H9 (cell line): ENCODE measurements at regions not wholly inside any gene's neighbourhood (a gene's known extent, or its start where the extent isn't known, plus 50 kb on each side); places are given as distances from the start of the nearest gene placed in this dataset.
A peak's percentile ranks its signal among the peaks of the same experiment; 100 is the strongest.

Source experiments
- DNase-seq: peaks from one replicate; pipeline ENCODE4 v3.0.0-alpha.2; 2017
- H2AFZ ChIP-seq: one replicate; pipeline ENCODE4 v1.6.1; 2013; ENCODE audit warnings: mild to moderate bottlenecking, low read length, control low read depth, moderate library complexity
- H2AK5ac ChIP-seq: 2 replicates; pipeline ENCODE4 v1.6.1; 2013; ENCODE audit warnings: low read length, control low read depth, mixed read lengths; ENCODE audit not compliant: insufficient read length
- H2BK120ac ChIP-seq: one replicate; pipeline ENCODE4 v1.6.1; 2013; ENCODE audit warnings: low read depth, mild to moderate bottlenecking, low read length, control low read depth, inconsistent platforms; ENCODE audit not compliant: poor library complexity, severe bottlenecking
- H2BK12ac ChIP-seq: 2 replicates; pipeline ENCODE4 v1.6.1; 2013; ENCODE audit warnings: low read length, control low read depth, mixed read lengths, low read depth; ENCODE audit not compliant: insufficient read length
- H2BK15ac ChIP-seq: 2 replicates; pipeline ENCODE4 v1.6.1; 2013; ENCODE audit warnings: low read depth, low read length, control low read depth
- H2BK20ac ChIP-seq: one replicate; pipeline ENCODE4 v1.6.1; 2013; ENCODE audit warnings: low read depth, mild to moderate bottlenecking, low read length, control low read depth, inconsistent platforms; ENCODE audit not compliant: poor library complexity, severe bottlenecking
- H2BK5ac ChIP-seq: 2 replicates; pipeline ENCODE4 v1.6.1; 2013; ENCODE audit warnings: low read length, control low read depth, mixed read lengths; ENCODE audit not compliant: insufficient read length
- H3K14ac ChIP-seq: 2 replicates; pipeline ENCODE4 v1.6.1; 2013; ENCODE audit warnings: low read length, control low read depth; ENCODE audit not compliant: insufficient read depth
- H3K18ac ChIP-seq: 2 replicates; pipeline ENCODE4 v1.6.1; 2013; ENCODE audit warnings: low read depth, mild to moderate bottlenecking, mixed read lengths, low read length, control low read depth; ENCODE audit not compliant: insufficient read length
- H3K23ac ChIP-seq: 2 replicates; pipeline ENCODE4 v1.6.1; 2013; ENCODE audit warnings: low read length, control low read depth, mixed read lengths, low read depth; ENCODE audit not compliant: insufficient read length
- H3K23me2 ChIP-seq: 2 replicates; pipeline ENCODE4 v1.6.1; 2013; ENCODE audit warnings: low read depth, mild to moderate bottlenecking, mixed read lengths, low read length, control low read depth; ENCODE audit not compliant: insufficient read length, poor library complexity, severe bottlenecking
- H3K27ac ChIP-seq: 2 replicates; pipeline ENCODE4 v1.5.1; 2013; ENCODE audit warnings: low read length, control low read depth, mixed read lengths, low read depth; ENCODE audit not compliant: insufficient read length
- H3K27me3 ChIP-seq: 2 replicates; pipeline ENCODE4 v1.6.1; 2013; ENCODE audit warnings: low read length, control low read depth, inconsistent platforms; ENCODE audit not compliant: insufficient read depth
- H3K4ac ChIP-seq: 2 replicates; pipeline ENCODE4 v1.6.1; 2013; ENCODE audit warnings: low read depth, mild to moderate bottlenecking, control low read depth, inconsistent platforms, low read length, moderate library complexity
- H3K4me1 ChIP-seq: 2 replicates; pipeline ENCODE4 v1.6.1; 2013; ENCODE audit warnings: low read length, control low read depth, inconsistent platforms; ENCODE audit not compliant: insufficient read depth
- H3K4me2 ChIP-seq: 2 replicates; pipeline ENCODE4 v1.6.1; 2013; ENCODE audit warnings: low read length, control low read depth, mixed read lengths; ENCODE audit not compliant: insufficient read length, insufficient read depth
- H3K56ac ChIP-seq: 2 replicates; pipeline ENCODE4 v1.6.1; 2013; ENCODE audit warnings: low read depth, mild to moderate bottlenecking, mixed read lengths, low read length, control low read depth; ENCODE audit not compliant: insufficient read length
- H3K79me1 ChIP-seq: 2 replicates; pipeline ENCODE4 v1.6.1; 2013; ENCODE audit warnings: low read depth, mild to moderate bottlenecking, moderate library complexity, low read length, control low read depth, inconsistent platforms; ENCODE audit not compliant: insufficient read depth, poor library complexity, severe bottlenecking
- H3K79me2 ChIP-seq: 2 replicates; pipeline ENCODE4 v1.6.1; 2013; ENCODE audit warnings: low read length, control low read depth, inconsistent platforms; ENCODE audit not compliant: insufficient read depth
- H3K9ac ChIP-seq: 2 replicates; pipeline ENCODE4 v1.6.1; 2013; ENCODE audit warnings: low read length, control low read depth, mixed read lengths; ENCODE audit not compliant: insufficient read length; ENCODE audit errors: extremely low read depth
- H3K9me3 ChIP-seq: one replicate; pipeline ENCODE4 v1.6.1; 2013; ENCODE audit warnings: low read depth, low read length, inconsistent platforms; ENCODE audit not compliant: control insufficient read depth
- H3T11ph ChIP-seq: one replicate; pipeline ENCODE4 v1.6.1; 2013; ENCODE audit warnings: mild to moderate bottlenecking, low read length, control low read depth, inconsistent platforms
- H4K20me1 ChIP-seq: one replicate; pipeline ENCODE4 v1.6.1; 2013; ENCODE audit not compliant: control insufficient read depth, insufficient read length, insufficient read depth
- H4K5ac ChIP-seq: 2 replicates; pipeline ENCODE4 v1.6.1; 2013; ENCODE audit warnings: low read depth, mild to moderate bottlenecking, mixed read lengths, low read length, control low read depth; ENCODE audit not compliant: insufficient read length
- H4K8ac ChIP-seq: replicated peaks from 2 replicates; pipeline ENCODE4 v1.6.1; 2013; ENCODE audit warnings: low read length, control low read depth, mixed read lengths, low read depth; ENCODE audit not compliant: insufficient read length
- H4K91ac ChIP-seq: 2 replicates; pipeline ENCODE4 v1.6.1; 2013; ENCODE audit warnings: low read depth, mild to moderate bottlenecking, moderate library complexity, mixed read lengths, low read length, control low read depth; ENCODE audit not compliant: insufficient read length
- H3K27ac Mint-ChIP-seq, 3 experiments: 2 replicates in 2 of 3; 3 replicates in 1 of 3; pipeline ENCODE4 v1.8.0; 2020 to 2021; ENCODE audit warnings: mixed read lengths in 3 of 3, mild to moderate bottlenecking in 1 of 3, moderate library complexity in 1 of 3
- H3K27me3 Mint-ChIP-seq: 2 replicates; pipeline ENCODE4 v1.8.0; 2021; ENCODE audit warnings: low read depth, mild to moderate bottlenecking, moderate library complexity, mixed read lengths
- H3K36me3 Mint-ChIP-seq, 3 experiments: 2 replicates in 2 of 3; 3 replicates in 1 of 3; pipeline ENCODE4 v1.8.0; 2020 to 2021; ENCODE audit warnings: low read depth in 3 of 3, mixed read lengths in 3 of 3; ENCODE audit not compliant: insufficient read depth in 1 of 3
- H3K4me1 Mint-ChIP-seq, 2 experiments: 2 replicates each; pipeline ENCODE4 v1.8.0; 2020; ENCODE audit warnings: mixed read lengths in 2 of 2
- H3K4me3 Mint-ChIP-seq, 2 experiments: 2 replicates in 1 of 2; 3 replicates in 1 of 2; pipeline ENCODE4 v1.8.0; 2020 to 2021; ENCODE audit warnings: mild to moderate bottlenecking in 2 of 2, mixed read lengths in 2 of 2, moderate library complexity in 1 of 2
- H3K9me3 Mint-ChIP-seq, 2 experiments: 2 replicates in 1 of 2; 3 replicates in 1 of 2; pipeline ENCODE4 v1.8.0; 2020; ENCODE audit warnings: mild to moderate bottlenecking in 2 of 2, mixed read lengths in 2 of 2, moderate library complexity in 1 of 2
- WGBS: extraction: QIAGEN DNeasy Blood & Tissue Kit; methylation state at CpG from one replicate; pipeline ENCODE4 v1.1.7; 2013; ENCODE audit warnings: missing lambda C conversion rate, low lambda C conversion rate, mixed read lengths; ENCODE audit not compliant: insufficient read length; ENCODE audit errors: extremely low coverage; 5-methylcytosine and 5-hydroxymethylcytosine counted together
- TF ChIP-seq, protein P1 (sequence below): fragments of 200-600 bp; sonication (generic); conservative IDR thresholded peaks from 3 replicates; pipeline ENCODE4 v1.8.0; 2021; ENCODE audit warnings: antibody characterized with exemption, mild to moderate bottlenecking

DNA sequence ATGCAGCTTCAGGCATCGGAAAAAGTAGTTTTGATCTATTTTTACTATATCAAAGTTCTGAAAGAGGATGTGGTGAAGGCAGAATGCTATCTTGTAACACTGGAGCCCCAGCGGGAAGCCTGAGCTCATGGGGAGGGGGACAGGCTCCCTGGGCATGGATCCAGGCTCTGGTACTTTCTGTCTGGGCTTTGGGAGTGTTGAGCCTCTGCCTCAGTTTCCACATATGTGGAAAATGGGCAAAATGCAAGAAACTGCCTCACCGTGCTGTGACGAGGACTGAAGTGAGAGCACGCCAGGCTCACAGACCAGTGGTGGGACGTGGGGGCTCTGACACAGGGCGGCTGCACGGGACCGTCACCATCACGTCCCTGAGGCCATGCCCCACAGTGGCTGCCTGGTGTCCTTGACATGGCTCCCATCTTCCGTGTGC, 182.9 kb upstream of the SHH start:
- H3K9me3 Mint-ChIP-seq, result peaks cover 2 to 10% of the 10 kb centered on the region in 2 experiments; a peak in 2 of 5 replicates
- no peak overlapping the region for H4K5ac ChIP-seq
- no peak overlapping the region for H3T11ph ChIP-seq
- H3K9me3 ChIP-seq, result no peaks in the 10 kb centered on the region
- no peak overlapping the region for H2AK5ac ChIP-seq
- H3K27ac ChIP-seq, result no peak overlapping the region
- H3K4ac ChIP-seq, result no peak overlapping the region
- no peaks in the 10 kb centered on the region for H3K4me1 Mint-ChIP-seq
- H2BK20ac ChIP-seq, result no peak overlapping the region
- H3K79me1 ChIP-seq, result no peaks in the 10 kb centered on the region
- H3K23me2 ChIP-seq, result no peaks in the 10 kb centered on the region
- H3K56ac ChIP-seq, result no peak overlapping the region
- H3K23ac ChIP-seq, result no peak overlapping the region
- H3K4me1 ChIP-seq, result no peaks in the 10 kb centered on the region
- H3K27ac Mint-ChIP-seq, result no peak overlapping the region
- no peak overlapping the region for H2BK120ac ChIP-seq
- H3K27me3 ChIP-seq, result no peaks in the 10 kb centered on the region
- no peaks in the 10 kb centered on the region for H3K79me2 ChIP-seq
- no peak overlapping the region for H3K4me2 ChIP-seq
- peak; percentile 8 for DNase-seq
- TF ChIP-seq, protein P1, sequence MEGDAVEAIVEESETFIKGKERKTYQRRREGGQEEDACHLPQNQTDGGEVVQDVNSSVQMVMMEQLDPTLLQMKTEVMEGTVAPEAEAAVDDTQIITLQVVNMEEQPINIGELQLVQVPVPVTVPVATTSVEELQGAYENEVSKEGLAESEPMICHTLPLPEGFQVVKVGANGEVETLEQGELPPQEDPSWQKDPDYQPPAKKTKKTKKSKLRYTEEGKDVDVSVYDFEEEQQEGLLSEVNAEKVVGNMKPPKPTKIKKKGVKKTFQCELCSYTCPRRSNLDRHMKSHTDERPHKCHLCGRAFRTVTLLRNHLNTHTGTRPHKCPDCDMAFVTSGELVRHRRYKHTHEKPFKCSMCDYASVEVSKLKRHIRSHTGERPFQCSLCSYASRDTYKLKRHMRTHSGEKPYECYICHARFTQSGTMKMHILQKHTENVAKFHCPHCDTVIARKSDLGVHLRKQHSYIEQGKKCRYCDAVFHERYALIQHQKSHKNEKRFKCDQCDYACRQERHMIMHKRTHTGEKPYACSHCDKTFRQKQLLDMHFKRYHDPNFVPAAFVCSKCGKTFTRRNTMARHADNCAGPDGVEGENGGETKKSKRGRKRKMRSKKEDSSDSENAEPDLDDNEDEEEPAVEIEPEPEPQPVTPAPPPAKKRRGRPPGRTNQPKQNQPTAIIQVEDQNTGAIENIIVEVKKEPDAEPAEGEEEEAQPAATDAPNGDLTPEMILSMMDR, result no peak
- H3K14ac ChIP-seq, result no peak overlapping the region
- no peak overlapping the region for H4K8ac ChIP-seq
- no peak overlapping the region for H3K4me3 Mint-ChIP-seq
- no peak overlapping the region for H2BK5ac ChIP-seq
- H2AFZ ChIP-seq, result no peak overlapping the region
- H2BK12ac ChIP-seq, result no peak overlapping the region
- no CpG with 5 or more reads among the region's 11 CpGs for WGBS
- no peak overlapping the region for H4K91ac ChIP-seq
- H3K18ac ChIP-seq, result no peak overlapping the region
- H3K36me3 Mint-ChIP-seq, result no peaks in the 10 kb centered on the region
- no peak overlapping the region; the same call in 1 of the 2 replicates for H2BK15ac ChIP-seq
- H3K9ac ChIP-seq, result no peak overlapping the region
- peaks cover 11% of the 10 kb centered on the region for H3K27me3 Mint-ChIP-seq
- H4K20me1 ChIP-seq, result no peaks in the 10 kb centered on the region
